GM23248 (cell line): ENCODE measurements at regions not wholly inside any gene's neighbourhood (a gene's known extent, or its start where the extent isn't known, plus 50 kb on each side); places are given as distances from the start of the nearest gene placed in this dataset.

Experiments
- EZH2 ChIP-seq: fragments of 200-600 bp; sonication (generic); IDR thresholded peaks from 2 replicates; pipeline ENCODE4 v1.6.1; 2018; ENCODE audit warnings: antibody characterized with exemption, mild to moderate bottlenecking; ENCODE audit not compliant: insufficient read depth, poor library complexity, severe bottlenecking
- EZH2phosphoT487 ChIP-seq: fragments of 200-600 bp; sonication (generic); IDR thresholded peaks from 2 replicates; pipeline ENCODE4 v1.6.1; 2018; ENCODE audit warnings: antibody characterized with exemption, moderate library complexity, mild to moderate bottlenecking, low read depth; ENCODE audit not compliant: insufficient read depth

DNA sequence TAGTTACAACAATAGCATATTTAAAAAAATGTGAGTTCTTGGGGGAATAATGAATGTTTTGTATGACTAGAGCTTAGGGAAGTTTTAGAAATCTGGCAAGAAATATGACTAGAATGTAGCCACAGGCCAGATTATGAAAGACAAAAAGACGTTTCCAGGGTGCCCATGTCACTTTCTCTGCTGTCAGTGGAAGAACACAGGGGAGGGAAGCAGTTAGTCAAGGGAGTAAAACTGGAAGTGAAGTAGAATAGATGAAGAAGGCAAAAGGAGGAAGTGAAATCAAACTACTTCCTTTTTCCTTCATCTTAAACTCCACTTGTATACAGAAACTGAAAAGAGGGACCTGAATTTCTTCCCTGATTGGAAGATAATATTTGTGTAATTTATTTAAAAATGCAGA lies 81.2 kb upstream of the ATP2B1 start:
- TF ChIP-seq EZH2 (no peak), EZH2phosphoT487 (no peak)
